ENCODE measurements at regions not wholly inside any gene's neighbourhood (a gene's known extent, or its start where the extent isn't known, plus 50 kb on each side); places are given as distances from the start of the nearest gene placed in this dataset.
A peak's percentile ranks its signal among the peaks of the same experiment; 100 is the strongest.

DNA sequence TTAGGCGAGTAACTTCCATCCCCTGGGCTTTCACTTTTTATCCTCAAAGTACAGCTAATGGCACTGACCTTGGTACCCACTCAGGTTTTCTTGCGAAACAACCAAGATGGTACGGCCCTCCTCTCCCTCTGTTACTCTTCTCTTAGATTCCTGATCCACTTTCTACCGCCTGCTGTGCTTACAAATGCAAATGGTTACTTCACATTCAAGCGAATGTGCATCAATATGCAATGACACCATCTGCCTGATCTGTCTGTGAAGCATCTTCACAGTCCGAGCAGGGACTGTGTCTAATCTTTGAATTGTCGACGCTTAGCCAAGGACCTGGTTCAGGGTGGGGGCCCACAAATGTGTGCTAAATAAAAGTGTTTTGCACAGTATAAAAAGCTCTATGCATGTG is 112.2 kb downstream of the TRIB2 start:
- no peak for DNase-seq

DNA sequence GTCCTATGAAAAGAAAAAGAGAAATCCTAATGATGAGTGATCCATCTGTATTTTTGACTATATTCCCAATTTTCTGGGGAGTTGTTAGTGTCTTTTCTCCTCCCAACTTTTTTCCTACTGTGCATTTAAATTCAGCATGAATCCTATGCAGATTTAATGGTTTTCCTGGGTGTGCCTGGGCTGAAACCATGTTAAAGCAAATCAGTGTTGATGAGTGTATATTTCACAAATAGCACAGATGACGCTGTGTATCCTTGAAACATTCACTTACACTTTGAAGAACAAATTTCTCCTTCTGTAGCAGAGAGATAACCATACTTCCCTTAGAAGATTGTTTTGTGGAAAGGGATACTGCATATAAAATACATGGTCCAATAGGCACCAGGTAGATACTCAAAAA is 114.3 kb downstream of the TRIB2 start:
- DNase-seq: no peak

DNA sequence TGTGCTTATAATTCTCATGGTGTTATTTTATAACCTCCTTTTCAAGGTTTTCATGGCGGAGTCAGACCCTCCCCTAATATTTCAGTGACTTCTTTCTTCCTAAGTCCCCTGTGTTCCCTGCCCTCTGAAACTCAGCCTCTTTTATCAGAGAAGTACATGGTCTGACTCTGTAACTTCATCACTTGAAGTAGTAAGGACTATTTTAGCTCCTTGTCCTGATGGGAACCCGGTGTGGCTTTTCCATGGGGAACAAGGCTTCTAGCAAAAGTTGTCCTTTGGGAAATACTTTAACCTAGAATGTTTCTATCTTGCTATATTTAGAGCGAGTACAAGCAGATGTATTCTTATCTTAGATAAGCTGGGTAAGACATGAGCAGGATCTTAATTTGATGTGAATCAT is 117.5 kb downstream of the TRIB2 start:
- no peak for DNase-seq

DNA sequence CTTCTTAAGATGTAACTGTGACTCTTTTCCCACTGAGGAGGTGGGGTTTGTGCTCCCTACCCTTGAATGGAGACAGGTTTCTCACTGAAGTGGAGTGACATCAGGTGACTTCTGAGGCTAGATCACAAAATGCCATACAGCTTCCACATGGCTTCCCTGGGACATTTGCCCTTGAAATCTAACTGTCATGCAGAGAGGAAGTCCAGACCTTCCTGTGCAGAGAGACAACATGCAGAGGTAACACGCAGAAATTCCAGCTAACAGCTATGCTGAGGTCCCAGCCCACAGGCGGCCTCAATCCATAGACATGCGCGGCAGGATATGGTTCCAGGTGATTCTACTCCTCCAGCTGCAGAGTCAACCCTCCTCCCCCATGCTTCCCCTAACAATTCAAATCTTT is 119.0 kb downstream of the TRIB2 start:
- DNase-seq: no peak

DNA sequence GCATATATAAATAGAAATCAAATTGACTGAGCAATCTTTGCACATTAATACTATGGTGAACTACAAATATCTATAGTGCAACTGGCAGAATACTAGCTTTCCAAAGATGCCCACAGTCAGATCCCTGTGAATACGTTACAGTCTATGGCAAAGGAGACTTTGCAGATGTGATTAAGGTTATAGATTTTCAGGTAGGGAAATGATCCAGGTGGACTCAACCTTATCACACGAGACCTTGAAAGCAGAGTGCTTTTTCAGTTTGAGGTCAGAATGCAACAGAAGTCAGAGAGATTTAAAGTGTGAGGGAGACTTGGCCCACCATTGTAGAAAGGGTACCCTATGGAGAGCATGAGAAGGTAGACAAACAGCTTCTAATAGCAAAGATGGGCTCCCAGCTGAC is 122.6 kb downstream of the TRIB2 start:
- no peak for DNase-seq

DNA sequence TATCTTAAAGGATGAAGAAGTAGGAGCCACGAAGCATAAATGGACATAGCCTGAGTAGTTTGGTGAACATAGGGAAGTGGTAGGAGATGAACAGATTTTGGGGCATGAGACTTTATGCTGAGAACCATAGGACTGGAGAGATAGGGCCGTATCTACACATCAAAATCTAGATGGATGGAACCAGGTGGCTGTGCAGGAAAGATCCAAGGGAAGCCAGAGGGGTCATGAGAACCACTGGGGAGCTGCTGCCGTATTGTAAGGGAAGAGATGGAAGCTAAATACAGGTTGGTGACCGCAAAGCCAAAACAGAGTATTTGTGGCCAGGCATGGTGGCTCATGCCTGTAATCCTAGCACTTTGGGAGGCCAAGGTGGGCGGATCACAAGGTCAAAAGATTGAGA is 124.3 kb downstream of the TRIB2 start:
- no peak for DNase-seq

DNA sequence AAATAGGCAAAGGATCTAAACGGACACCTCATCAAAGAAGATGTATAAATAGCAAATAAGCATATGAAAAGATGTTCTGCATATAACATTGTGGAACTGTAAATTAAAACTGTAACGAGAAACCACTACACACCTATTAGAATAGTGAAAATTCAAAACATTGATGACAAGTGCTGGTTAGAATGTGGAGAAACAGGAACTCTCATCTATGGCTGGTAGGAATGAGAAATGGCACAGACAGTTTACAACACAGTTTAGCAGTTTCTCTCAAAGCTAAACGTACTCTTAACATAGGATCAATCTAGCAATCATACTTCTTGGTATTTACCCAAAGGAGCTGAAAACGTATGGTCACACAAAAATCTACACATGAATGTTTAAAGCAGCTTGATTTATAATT is 126.2 kb downstream of the TRIB2 start:
- DNase-seq: no peak

DNA sequence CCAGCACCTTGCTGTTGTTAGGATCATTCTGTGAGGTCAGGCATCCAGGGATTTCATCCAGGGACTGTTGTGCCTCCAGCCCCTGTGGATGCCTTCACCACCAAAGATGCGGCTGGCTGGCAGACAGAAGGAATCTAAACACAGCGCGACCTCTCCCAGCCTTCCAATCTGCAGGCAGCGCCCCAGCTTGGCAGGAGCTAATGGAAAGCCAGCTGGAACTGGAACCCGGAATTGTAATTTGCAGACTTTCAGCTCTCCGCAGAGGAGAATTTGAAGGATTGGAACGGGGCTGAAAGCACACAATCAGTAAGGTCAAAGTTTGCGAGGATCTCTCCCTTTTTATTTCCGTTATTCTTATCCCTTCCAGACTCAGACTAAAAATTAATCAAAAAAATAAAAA is 127.8 kb downstream of the TRIB2 start:
- no peak for DNase-seq

DNA sequence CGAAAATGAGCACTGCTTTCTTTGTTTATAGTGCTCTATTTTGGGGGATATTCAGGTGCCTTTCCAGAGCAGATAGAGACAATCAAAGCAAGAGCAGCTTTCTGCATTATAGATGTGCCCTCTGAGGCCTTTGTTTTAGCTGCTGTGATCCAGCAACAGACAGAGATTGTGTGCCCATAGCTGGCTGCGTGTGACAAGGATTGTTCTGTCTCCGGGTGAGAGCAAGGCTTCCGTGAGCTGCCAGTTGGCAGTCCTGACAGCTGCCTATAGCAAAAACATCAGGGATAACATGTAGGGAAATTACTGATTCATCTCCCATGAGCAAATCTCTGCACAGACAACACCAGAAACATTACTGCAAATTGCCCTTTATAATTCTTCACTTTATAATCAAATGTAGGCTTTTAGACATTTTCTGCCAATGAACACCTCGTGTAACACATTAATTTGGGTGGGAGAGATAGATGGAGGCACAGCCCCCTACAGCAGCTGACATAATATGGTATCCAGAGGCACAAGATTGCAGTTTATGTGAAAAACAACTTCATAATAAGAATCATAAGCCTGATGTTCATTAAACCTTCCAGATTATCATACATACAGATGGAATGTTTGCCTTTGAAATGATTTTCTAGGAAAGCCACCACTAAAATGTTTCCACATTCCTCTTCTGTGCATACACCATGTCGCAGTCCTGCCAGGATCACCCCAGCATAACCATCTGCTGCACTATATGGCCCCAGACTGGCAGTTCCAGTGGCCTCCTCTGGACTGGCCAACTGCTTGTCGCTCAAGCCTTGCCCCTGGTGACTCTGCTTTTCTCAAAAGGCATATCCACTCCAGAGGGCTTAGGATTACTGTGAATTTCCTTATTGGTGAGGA is 131.2 kb downstream of the TRIB2 start:
- DNase-seq: peak; percentile 48

DNA sequence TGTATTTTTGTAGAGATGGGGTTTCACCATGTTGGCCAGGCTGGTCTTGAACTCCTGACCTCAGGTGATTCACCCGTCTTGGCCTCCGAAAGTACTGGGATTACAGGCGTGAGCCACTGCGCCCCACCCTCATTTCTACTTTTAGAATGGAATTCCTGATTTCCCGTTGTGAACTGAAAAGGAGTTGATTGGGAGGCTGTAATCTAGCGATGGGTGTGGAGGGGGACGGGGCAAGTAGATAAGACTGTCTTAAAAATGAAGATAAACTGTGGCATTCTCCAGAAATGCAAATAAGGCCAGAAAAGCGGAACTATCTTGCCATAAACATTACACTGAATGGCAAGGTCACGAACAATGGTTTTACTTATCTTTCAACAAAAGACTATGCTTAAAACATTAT is 135.4 kb downstream of the TRIB2 start:
- no peak for DNase-seq

DNA sequence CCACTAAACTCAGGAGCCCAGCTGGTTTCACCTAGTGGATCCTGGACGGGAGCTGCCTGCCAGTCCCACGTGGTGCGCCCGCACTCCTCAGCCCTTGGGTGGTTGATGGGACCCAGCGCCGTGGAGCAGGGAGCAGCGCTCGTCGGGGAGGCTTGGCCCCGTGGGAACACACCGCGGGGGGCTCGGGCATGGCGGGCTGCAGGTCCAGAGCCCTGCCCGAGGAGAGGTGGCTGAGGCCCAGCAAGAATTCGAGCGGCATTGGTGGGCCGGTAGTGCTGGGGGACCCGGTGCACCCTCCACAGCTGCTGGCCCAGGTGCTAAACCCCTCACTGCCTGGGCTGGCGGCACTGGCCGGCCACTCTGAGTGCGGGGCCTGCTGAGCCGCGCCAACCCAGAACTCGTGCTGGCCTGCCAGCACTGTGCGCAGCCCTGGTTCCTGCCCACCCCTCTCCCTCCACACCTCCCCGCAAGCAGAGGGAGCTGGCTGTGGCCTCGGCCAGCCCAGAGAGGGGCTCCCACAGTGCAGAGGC is 137.3 kb downstream of the TRIB2 start:
- DNase-seq: no peak

DNA sequence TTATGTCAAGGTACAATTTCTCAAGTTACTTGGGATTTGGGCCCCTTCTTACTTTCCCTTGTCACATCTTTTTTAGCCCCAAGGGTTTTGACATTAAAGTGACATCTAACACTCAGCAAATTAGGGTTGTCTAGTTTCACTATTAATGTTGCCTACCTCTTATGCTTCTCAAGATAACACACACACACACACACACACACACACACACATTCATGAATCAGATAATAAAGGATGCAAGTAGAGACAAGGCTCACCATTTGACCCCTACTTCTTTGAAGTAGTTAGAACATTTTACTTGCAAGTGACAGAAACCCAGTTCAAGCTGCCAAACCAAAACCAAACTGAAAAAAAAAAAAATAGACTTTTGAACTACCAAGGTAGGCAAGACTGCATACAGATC is 138.8 kb downstream of the TRIB2 start:
- DNase-seq: no peak

DNA sequence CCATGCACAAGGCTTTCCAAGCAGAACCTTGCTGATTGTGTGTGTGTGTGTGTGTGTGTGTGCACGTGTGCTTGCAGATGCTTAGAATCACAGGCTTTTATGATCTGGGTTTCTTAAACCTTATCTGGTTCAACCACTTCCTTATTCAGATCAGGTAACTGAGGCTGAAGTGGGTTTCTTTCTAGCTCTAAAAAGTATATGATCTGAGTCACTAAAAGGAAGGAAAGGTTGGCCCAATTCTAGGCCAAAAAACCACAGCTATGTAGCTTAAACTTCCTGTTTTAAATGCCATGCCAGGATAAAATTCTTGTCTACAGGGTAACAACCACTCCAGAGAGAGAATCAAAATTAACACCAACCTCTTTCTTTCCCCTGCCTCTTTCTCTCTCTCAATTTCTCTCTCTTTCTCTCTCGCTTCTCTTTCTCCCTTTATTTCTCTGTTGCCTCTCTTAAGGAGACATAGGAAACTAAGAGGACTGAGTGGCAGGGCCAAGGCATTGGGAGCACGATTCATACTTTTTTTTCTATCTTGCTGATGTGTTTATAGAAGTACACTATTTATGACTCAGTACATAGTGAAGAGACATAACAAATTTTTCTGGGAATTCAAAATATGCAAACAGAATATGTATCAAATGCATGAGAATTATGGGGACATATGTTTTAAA is 140.3 kb downstream of the TRIB2 start:
- no peak for DNase-seq

DNA sequence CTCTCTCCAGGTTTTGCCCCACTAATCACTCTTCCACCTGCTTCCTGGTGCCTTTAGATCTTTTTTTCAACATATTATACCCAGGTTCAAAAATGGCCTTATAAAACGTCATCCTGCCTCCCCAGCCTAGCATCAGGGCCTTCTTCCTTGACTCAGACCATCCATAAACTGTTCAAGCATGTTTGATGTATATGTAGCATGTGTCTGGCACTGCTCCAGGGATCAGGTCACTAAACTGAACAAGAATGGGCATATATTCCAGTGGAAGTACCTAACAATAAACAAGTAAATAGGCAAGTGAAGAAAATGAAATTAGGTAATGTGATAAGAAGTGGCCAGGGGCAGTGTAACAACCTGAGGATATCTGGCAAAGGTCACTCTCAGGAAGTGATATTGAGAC is 141.2 kb downstream of the TRIB2 start:
- no peak for DNase-seq

DNA sequence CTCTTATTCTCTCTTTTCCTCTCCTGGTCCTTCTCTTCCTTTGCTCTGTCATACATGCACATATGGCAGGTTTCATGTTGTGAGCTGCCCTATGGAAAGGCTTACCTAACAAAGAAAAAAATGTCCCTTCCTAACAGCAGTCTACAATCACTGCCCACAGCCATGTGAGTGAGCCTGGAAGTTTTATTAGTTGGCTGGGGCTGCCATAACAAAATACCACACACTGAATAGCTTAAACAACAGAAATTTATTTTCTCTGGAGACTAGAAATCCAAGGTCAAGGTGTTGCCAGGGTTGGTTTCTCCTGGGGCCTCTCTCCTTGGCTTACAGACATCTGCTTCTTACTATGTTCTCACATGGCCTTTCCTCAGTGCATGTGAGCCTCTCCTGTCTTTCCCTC is 142.1 kb downstream of the TRIB2 start:
- no peak for DNase-seq

DNA sequence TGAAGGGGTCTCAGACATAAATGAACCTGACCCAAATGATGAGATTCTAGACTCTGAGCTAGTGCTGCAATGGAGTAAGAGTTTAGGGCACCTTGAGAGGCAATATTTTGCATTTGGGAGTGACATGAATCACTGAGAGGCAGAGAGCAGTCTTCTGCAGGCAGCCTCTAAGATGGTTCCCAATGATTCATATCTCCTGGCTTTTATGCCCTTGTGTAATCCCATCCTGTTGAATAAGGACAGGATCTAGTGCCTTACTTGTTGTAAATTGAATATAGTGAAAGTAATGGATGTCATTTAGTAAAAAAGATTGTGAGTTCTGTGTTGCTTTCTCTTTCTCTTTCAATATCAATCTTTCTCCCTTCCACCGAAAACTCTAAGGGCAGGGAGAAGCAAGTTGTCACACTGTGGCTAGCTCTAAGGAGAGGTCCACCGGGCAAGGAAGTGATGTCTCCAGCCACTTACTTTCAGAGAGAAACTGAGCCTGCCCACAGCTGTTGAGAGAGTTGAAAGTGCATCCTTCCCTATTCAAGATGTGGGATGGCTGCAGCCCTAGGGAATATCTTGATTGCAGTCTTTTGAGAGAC is 144.7 kb downstream of the TRIB2 start:
- no peak for DNase-seq

DNA sequence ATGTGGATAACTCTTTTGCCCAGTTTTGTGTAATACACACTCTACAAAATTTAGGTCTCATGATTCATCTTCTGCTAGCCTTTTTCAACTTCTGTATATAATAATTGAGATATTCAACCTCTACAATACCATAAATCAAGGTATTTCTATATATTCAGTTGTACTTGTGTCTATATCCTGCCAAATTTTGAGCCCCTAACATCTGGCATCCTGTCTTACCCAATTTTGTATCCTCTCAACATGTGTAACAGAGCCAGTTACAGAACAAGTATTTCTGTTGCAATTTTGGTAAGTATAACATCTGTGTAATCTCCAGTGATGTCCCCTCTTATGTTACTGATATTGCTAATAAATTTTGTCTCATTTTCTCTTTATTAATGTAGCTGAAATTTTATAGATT is 145.8 kb downstream of the TRIB2 start:
- no peak for DNase-seq

DNA sequence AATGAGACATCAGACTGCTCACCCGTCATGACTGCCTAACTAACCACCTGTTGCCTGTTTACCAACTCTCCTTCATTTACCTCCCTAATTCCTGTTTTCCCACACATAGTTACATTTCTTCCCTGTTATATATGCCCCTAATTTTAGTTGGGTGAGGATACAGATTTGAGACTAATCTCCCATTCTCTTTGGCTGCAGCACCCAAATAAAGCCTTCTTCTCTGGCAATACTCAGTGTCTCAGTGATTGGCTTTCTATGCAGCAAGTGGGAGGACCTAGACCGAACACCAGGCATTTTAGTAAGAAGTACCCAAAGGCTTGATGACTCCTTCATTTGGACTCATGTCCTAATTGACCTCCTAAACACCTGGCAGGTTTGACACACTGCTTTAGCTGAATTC is 147.2 kb downstream of the TRIB2 start:
- DNase-seq: no peak

DNA sequence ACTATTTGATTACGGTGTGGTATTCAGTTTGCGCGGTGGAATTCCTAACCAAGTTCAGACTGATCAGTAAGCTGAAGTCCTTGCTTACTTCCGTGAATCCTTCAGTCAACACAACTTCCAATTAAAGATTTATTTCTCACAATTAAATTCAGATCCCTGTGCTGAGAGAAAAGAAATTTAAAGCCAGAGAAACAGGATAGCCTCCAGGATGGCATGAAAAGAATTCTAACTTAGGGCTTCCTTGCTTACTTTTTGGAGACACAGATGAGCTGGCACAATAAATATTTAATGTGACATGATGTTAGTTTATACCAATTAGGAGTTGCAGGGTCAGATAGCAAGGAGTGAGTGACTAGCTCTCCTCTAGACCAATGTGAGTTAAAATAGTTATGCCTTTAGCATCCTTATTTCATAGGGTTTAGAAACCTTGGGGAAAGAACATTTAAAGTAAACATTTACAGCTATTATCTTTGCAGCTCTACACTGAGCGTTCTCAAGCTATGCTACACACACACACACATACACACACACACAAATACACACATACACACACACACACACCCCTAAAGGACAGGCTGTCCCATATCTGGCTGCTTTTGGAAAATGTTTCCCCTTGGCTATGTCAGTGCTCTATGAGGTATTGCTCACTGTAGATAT is 151.0 kb downstream of the TRIB2 start:
- no peak for DNase-seq

DNA sequence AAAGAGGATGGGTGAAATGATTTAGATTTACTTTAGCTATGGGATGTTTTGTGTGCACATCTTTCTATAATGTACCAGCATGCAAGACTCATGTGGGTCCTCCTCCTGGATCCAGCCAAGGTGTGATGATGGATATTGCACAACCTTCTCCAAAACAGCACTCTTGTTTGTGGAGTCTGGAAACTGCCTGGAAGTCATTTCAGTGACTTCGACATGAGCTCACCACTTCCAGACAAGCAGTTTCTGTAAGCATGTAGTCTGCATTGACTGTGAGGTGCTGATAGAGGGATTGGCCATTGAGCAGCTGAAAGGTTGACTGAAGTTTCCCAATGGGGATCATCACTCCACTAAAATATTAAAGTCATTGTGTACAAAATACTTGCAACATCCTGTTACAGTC is 154.0 kb downstream of the TRIB2 start:
- no peak for DNase-seq

DNA sequence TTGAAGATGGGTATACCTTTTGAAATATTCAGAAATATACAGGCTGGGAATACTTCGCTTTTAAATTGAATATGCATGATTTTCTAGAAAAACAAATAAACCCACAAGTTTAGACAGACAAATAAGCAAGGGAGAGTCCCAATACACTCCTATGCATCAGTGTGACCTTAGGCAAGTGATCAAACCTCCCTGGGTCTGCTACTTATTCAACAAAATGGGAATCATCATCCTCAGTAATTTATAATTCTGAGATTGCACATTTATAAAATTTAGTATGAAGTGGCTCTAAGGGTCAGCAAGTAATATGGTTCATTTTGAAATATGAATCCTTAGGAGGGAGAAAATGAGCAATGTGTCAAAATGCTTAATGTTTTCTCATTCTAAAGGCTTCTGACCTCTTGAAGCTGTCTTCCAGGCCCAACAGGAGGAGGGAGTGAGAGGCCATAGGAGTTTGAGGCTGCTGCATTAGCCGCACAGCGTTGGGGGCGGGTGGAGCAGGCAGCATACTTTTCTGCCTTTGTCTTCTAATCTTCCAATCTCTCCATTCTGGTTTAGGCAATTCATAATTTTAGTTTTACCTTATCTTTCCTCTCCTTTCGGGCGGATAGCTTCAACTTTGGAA is 155.1 kb downstream of the TRIB2 start:
- DNase-seq: no peak

DNA sequence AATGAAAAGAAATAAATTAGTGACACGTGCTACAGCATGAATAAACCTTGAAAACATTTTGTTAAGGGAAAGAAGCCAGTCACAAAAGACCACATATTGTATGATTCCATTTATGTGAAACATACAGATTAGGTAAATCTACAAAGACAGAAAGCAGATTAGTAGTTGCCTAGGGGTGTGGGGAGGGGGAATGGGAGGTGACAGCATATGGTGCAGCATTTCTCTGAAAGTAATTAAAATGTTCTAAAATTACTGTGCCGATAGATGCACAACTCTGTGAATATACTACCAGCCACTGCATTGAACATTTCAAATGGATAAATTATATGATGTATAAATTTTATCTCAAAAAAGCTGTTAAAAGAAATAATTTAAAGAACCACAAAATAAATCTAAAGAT is 161.0 kb downstream of the TRIB2 start:
- no peak for DNase-seq

DNA sequence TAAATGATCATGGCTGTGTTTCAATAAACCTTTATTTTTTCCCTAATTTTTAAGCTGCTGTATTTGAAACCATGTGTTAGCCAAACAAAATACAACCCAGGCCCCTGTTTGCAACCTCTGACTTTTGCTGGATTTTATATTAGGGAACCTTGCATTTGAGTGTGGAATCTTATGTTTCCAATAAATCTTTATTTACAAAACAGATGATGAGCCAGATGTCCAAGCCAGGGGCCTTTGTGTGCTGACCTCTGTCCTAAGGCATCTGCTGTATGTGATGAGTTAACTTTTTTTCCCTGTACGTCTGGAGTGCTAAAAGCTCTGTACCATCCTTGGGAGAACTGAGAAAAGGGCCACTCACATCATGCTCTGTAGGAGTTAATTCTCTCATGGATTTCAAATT is 162.9 kb downstream of the TRIB2 start:
- DNase-seq: no peak
